GM21723 (cell line): ENCODE measurements at regions not wholly inside any gene's neighbourhood (a gene's known extent, or its start where the extent isn't known, plus 50 kb on each side); places are given as distances from the start of the nearest gene placed in this dataset.
"Not testable (repeated sequence)": the region's sequence is repeated elsewhere in the genome, so short reads cannot be mapped to it uniquely, and the experiment has no call there.

ENCODE experiments used
- ATAC-seq: cut with Tn5 transposase; IDR thresholded peaks from one replicate; pipeline ENCODE4 v1.9.1; 2021; ENCODE audit warnings: mild to moderate bottlenecking, moderate library complexity; ENCODE audit not compliant: unreplicated experiment

DNA sequence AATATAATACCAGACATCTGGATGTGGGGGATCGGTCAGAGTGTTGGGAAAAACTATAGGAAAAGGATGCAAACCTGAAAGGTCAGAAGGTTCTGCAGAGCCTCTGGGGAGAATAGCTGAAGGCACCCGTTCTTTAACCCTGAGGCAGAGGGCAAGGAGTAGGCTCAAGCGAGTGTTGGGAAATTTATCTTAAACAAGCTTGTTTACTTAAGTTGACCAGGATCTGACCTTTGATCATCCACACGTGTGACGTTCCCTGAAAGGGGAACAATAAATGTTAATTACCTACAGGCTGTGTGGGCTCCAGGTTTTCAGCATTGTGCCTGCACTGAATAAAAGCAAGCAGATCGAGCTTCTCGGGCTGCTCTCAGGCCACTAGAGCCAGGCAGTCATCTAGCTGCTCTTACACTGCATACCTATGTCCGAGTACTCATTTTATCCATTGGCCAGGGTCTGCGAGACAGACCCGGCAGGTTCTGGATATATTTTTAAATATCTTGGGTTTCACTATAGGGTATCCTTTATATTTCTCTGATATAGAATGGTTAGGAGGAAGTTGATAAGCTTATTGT lies 400.6 kb upstream of the CHST9 start:
- ATAC-seq, result no peak

DNA sequence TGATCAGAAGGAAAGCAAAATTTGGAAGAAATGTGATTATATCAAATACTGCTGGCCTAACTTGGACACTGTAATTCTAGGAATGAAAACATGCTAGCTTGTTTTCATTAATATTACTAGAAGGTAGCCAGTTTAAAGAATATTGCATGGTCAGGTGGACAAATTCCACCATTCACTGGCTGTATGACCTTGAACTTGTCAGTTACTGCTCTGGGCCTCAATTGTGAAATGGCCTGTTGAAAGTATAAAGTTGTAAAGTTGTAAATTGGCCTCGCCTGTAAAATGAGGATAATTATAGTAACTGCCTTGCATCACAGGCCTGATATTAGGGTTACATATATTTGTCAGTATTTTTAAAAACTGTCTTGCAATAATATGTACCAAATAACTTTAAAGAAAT lies 398.4 kb upstream of the CHST9 start:
- no peak for ATAC-seq

DNA sequence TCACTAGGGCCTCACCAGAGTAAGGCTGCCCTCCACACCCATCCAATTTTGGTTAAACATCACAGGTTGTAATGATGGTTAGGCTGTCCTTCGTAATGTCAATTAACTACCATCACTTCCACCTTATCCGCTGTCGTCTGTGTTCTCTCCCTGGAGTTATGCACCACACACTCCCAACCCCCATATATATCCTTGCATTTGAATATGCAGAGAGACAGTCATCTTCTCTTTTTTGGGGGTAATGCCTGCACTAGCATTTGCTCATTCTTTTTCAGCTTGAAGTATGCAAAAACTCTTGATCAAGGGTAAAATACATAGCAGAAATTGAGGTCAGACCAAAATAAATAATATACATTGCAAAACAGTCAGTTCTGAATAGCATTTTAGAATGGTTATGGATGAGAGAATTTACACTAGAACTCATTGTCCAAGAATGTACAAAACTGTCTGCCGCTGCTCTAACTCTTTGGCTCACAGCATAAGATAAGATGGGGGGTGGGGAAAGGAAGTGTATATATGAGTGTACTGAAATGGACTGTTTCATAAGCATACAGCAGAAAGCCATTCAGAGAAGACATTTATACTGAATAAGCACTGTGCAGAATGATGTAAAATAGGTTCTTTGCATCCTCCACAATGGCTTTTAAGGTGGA lies 397.8 kb upstream of the CHST9 start:
- ATAC-seq, result no peak

DNA sequence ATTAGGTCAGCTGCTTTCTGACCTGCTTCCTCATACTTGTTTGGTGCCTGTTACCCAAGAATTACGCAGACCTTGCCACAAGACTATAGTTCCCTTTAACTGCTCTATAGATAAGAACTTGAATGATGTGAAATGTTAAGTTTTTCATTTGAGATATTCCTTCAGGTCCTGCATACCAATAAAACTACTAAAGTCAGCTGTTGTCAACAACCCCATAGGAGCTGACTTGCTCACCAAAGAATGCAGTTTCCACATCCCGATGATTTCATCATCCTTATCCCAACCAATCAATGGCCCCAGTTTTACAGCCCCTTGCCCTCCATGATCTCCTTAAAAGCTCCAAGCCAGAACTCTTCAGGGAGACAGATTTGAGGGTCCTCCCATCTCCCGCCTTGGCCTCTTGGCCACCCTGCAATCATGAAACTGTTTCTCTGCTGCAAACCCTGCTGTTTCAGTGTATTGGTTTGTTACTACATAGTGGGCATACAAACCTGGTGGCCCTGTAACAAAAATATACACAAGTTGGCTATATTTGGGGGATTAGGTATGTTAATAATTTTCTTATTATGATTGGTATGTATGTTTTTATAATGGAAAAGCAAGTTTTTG lies 396.3 kb upstream of the CHST9 start:
- no peak for ATAC-seq

DNA sequence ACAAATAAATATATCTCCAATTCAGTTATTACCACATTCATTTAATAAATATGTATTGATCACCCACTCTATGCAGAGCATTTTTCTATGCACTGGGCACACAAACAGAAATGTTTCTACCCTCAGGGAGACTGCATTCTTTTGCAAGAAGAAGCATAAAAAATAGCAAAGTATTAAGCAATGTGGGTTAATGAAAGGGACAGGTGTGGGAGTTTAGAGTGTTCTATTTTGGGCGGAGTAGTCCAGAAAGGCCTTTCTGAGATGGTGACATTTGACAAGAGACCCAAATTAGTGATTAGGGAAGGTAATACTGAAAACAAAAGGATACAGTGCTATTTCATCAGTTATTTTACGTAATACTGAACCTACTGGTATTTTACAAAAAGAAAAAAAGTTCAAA lies 394.3 kb upstream of the CHST9 start:
- ATAC-seq, result no peak

DNA sequence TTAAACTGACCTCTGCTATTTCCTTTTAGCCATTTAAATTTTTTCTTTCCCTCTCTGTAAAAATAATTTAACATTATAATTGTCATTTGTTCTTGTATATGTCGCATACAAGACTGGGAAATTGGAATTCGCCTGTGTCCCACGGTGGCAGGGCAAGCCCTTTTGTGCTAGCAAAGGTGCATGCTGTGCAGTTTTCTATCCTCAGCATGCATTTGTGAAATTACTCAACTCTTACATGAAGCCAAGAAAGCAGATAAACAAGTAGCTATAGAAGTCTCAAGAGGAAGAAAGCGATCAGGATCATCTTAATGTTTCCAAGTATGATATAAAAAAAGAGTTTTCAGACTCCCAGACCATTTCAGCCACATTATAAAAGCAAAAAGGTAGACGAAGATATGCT lies 392.6 kb upstream of the CHST9 start:
- ATAC-seq, result no peak

DNA sequence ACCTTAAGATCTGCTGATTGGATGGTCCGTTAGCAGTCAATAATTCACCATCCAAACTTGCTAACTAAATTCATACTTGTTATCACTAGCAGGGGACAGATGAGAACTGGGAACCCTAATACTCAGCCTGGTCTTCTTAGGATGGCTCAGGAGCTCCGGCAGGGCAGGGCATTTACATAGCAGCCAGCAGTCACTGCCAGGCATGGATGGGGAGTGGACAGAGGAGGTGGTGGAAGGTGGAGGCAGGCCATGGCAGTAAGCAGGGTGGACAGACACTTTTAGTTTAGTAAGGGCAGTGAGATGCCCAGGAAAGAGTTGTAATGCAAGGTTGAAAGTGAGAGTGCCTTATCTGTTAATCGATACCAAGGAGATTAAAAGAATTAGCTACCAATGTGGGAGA lies 392.2 kb upstream of the CHST9 start:
- ATAC-seq, result no peak

DNA sequence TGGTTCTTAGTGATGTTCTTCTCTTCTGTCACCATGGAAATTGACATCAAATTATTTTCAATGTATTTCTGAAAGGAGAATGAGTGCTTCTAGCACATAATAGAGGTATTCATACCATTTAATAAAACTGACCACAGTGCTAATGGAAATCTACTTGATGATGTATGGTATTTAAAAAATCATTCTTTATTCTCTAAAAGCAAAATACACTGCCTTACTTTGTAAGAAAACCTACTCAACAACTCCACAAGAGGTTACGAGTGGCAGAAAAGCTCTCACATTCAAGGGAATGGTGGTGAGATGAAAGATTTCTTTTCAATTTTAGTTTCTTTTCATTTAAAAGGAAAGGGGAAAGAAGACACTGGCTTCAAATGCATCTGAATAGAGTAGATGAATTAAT lies 382.3 kb upstream of the CHST9 start:
- no peak for ATAC-seq

DNA sequence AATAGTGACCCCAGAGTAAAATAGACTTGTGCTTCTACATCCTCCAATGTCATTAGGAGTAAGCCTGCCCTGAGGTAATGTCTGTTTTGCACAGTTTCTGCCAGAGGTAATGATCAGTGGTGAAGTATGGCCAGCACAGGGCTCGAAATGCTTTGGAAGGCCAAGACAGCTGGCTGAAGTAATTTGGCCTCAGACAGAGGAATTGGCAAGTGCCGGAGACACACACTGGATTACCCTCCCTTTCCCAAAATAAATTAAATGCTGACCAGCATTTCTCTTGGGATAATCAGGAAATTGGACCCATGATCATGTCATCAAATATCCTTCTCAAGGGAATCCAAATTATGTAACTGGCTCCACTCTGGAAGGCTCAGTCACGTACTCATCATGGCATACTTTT lies 379.0 kb upstream of the CHST9 start:
- ATAC-seq, result no peak

DNA sequence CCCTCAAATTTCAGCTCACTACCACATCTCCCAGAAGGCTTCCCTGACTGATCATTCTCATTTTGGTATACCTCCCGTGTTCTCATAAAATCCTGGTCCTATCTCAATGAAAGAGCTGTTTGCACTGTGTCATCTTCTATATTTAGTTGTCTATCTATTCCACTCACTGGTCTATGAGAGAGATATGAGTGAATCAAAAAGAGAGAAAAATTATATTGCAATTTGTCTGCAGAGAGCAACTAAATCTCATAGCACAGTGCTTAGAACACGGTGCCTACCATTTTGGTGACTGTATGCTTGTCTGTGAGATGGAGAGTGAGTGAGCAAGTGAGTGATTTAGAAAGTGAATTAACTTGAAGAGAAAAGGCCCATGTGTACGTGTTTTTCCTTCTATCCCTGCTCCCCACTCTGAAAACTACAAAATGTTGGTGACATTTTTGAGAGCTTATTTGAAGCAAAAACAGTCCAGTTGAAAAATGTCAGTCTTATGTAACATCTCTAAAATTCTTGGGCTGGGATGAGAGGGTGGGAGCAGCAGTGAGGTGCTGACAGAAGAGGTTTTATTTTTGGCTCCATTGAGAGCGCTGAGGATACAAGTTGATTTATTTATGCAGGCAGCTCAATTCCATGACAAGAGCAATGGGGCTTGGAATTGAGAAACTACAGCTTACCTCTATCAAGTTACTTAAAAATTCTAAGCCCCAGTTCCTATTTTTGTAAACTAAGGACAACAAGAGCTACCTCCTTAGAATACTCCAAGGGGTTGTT lies 373.5 kb upstream of the CHST9 start:
- no peak for ATAC-seq

DNA sequence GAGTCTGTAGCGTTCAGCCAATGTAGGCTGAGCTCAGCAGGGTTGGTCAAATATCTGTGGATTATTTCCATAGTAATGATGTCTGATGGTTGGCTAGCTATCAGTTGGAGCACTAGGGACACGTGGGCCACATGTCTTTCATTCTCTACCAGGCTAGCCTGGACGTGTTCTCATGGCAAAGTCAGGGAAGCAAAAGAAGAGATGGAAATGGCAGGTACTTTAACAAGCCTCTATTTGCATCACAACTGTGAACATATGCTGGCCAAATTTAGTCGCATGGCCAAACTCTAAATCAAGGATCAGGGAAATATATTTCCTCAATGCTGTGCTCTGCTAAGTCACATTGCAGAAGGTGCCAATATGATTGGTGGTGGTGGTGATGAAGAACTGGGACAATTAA lies 371.6 kb upstream of the CHST9 start:
- ATAC-seq, result no peak

DNA sequence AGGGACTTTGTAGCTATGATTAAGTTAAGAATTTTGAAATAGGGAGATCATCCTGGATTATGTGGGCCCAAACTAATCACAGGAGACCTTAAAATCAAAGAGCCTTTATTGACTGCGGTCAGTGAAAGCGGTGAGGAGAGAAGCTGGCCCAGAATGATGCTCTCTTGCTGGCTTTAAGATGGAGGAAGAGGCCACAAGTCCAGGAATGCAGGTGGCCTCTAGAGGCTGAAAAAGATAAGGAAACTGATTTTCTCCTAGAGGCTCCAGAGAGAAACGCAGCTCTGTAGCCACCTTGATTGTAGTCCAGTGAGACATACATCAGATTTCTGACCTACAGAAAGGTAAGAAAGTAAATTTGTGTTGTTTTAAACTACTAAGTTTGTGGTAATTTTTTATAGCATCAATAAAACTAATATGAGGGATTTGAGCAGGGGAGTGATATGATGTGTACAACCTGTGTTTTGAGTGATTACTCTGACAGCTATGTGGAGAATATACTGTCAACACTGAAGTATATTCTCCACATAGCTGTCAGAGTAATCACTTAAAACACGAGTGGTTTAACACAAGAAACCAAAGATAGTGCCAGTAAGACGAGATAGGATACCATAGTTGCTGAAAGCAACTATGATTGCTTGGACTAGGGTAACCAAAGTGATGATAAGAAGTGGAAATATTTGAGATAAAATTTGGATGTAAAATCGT lies 364.4 kb upstream of the CHST9 start:
- ATAC-seq, result no peak

DNA sequence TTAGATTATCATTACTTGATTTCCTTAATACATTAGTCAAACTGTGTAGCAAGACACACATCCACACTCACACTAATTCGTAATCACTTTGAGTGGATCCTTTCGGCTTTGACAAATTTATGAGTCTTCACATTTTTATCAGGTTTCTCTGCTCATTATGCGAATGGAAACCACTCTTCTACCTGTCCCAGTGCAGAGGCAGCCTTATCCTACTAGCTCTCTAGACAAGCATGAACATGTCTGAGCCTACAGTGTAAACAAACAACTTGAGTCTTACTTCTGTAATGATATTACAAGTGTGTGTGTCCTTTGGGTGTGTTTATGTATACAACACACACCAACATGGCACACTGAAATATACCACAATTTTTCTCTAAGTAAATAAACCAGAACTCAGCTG lies 361.9 kb upstream of the CHST9 start:
- no peak for ATAC-seq

DNA sequence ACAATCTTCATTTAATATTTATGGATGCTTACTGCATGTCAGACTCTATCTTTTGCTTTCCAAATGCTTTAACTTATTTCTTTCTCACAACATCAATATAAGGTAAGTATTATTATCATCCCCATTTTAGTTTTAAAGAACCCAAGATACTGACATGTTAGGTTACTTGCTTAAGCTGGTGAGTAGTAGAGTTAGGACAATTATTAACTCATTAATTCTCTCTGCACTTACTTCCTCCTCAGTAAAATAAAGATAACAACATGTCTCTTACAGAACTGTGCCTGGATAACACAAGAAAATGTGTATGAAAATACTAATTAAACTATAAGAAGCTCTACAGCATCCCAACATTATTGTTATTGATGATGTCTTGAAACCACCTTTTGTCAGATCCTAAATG lies 359.1 kb upstream of the CHST9 start:
- ATAC-seq, result no peak

DNA sequence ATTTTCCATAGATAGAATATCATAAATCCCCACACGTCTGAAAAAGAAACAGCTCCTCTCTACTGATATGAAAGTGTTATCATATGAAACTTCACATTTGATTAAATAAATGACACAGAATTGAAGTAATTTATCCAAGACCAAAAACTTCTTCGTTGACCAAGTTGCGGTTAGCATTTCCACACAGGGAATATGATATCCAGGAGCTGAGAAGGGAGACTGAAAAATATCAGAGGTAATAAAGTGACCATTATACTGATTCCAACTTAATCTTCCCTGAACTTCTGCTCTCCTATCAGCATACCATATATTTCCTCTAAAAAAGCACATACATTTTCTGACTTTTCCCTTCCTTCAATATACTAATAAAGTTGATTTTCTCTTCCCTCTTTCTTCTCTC lies 356.2 kb upstream of the CHST9 start:
- ATAC-seq, result no peak

DNA sequence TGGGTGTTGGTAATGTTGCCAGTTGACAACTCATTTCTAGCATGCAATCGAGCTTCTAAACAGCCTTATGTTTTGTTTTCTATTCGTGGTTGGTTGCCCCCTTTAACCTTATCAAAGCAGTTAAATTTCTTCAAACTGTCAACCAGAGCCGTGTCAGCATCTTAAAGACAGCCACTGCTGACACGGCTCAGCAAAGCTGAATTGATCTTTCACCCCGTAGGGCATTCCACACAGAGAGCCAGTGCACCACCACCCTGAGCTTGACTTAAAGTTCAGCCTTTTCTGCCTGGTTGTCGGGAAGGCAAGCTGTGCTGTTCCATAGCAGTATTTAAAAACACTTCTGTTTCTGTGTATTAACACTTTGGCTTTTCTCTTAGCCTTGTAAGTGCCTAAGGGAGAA lies 355.0 kb upstream of the CHST9 start:
- no peak for ATAC-seq

DNA sequence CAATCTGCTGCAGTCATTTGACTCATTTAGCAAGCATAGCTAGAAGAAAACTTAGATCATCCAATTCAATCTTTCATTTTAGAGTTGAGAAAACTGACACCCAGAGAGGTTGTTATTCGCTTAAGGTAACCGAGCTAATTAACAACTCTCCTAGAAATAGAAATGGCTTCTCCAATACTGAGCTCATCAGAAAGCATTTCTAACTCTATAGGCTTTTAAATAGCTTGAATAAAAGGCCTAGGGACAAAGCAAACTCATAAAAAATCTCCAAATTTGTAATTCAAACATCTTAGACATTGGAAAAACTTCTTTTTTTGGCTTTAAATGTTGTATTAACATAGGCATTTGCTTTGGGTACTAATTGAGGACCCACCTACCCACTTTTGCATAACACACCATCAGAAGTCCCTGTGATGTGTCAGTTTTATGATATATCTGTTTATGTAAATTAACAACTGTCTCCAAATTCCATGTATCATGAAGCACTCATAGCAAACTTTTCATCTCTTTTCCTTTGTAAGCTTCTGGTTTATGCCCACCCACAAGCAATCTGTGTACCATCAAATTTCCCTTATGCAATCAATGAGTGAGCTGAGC lies 343.9 kb upstream of the CHST9 start:
- no peak for ATAC-seq

DNA sequence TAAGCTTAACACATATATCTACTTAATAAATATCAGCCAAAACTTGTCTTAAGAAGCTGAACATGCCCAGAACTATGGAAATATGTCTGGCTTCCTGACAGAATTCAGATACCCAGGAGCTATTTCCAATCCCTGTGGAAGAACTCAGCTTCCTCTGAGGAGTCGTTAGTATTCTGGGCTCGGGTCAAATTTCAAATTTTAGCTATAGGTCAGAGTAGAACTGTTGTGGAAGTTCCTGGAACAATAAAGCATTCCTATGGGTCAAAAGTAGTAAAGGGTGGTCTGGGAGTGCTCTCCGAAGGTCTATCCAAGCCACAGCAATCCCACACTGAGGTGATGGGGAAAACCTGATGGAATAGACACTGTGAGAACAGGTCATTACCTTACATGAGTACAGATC lies 342.7 kb upstream of the CHST9 start:
- no peak for ATAC-seq

DNA sequence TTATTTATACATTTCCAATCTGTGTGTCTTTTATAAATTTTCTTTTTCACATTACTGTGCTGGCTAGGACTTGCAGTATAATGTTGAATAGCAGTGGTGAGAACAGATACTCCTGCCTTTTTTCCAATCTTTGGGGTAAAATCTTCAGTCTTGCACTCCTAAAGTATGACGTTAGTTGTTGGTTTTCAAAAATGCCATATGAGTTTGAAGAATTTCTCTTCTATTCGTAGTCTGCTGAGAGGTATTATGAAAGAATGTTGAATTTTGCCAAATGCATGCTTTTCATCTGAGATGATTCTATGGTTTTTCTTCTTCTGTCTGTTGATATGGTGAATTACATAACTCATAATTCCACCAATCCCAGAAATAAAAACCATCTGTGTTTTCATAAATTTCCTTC lies 335.3 kb upstream of the CHST9 start:
- no peak for ATAC-seq

DNA sequence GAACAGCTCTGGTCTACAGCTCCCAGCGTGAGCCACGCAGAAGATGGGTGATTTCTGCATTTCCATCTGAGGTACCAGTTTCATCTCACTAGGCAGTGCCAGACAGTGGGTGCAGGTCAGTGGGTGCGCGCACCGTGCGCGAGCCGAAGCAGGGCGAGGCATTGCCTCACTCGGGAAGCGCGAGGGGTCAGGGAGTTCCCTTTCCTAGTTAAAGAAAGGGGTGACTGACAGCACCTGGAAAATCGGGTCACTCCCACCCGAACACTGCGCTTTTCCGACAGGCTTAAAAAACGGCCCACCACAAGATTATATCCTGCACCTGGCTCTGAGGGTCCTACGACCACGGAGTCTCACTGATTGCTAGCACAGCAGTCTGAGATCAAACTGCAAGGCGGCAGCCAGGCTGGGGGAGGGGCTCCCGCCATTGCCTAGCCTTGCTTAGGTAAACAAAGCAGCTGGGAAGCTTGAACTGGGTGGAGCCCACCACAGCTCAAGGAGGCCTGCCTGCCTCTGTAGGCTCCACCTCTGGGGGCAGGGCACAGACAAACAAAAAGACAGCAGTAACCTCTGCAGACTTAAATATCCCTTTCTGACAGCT lies 325.0 kb upstream of the CHST9 start:
- ATAC-seq, result not testable (repeated sequence)

DNA sequence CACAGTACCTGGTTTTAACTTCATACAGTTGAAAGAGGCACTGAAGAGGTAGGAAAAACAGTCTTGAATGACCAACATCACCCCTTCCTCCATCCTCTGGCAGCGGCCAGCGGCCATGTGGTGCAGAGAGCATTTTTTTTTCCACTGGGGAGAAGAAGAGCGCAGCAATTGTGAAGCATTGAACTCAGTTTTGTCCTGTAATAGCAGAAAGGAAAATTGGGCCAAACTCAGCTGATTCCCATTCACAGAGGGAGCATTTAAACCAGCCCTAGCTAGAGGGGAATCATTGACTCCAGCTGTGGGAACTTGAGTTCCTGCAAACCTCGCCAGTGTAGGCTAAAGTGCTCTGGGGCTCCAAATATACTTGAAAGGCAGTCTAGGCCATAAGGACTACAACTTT lies 316.6 kb upstream of the CHST9 start:
- ATAC-seq, result no peak
